ENCODE measurements at regions not wholly inside any gene's neighbourhood (a gene's known extent, or its start where the extent isn't known, plus 50 kb on each side); places are given as distances from the start of the nearest gene placed in this dataset.

DNA sequence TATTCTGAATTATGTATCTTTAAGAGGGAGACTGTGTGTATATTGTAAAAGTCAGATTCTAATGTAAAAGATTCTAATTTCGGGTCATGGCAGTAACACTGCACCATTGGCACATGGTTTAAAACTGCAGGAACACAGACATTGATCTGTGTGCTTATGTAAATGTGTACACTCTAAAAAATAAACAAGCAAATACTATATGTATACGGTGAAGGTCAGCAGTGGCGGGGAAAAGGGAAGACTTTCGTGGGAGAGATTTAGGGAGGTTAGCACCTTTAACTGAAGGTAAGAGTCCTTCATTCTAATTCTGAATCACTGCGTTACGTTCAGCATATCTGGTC is 157.8 kb upstream of the FAM20A start:
- TF ChIP-seq, protein P1, sequence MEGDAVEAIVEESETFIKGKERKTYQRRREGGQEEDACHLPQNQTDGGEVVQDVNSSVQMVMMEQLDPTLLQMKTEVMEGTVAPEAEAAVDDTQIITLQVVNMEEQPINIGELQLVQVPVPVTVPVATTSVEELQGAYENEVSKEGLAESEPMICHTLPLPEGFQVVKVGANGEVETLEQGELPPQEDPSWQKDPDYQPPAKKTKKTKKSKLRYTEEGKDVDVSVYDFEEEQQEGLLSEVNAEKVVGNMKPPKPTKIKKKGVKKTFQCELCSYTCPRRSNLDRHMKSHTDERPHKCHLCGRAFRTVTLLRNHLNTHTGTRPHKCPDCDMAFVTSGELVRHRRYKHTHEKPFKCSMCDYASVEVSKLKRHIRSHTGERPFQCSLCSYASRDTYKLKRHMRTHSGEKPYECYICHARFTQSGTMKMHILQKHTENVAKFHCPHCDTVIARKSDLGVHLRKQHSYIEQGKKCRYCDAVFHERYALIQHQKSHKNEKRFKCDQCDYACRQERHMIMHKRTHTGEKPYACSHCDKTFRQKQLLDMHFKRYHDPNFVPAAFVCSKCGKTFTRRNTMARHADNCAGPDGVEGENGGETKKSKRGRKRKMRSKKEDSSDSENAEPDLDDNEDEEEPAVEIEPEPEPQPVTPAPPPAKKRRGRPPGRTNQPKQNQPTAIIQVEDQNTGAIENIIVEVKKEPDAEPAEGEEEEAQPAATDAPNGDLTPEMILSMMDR (IDR thresholded peaks at IDR 0.05) = no peak
- TF ChIP-seq POLR2AphosphoS5 (IDR thresholded peaks at IDR 0.05) = no peak

Data from sigmoid colon (tissue), 4 donors.